ENCODE measurements at regions not wholly inside any gene's neighbourhood (a gene's known extent, or its start where the extent isn't known, plus 50 kb on each side); places are given as distances from the start of the nearest gene placed in this dataset.

DNA sequence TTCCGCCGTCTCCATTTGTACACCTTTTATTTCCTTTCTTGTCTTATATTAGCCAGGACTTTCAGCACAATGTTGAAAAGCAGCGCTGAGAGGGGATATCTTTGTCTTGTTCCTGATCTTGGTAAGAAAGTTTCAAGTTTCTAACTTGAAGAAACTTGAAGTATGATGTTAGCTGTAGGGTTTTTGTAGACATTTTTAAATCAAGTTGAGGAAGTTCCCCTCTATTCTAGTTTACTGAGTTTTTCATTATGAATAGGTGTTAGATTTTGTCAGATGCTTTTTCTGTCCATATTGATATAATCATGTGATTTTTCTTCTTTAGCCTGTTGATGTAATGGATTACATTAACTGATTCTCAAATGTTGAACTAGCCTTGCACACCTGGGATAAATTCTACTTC, 425.7 kb downstream of the PIK3R1 start:
- intact Hi-C loops (cut with DNase I), result no loop called here
- DNase-seq, result no peak

DNA sequence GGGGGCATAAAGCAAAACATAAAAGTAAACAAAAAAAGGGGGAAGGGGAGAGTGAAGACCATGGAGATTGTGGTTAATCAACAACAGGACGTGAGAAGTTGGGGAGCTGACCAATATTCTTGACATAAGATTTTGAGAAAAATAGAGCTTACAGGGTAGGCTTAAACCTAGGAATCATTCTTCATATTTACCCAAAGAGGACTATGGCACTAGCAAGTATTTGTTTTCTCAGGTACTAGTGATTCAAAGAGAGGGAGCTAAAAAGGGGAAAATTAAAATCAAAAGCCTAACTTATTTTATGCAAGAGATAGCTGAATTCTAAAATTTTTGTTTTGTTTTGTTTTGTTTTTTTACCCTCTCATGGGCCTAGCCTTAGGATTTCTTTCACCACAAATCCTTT, 427.5 kb downstream of the PIK3R1 start:
- intact Hi-C loops (cut with DNase I), result no loop called here
- no peak for DNase-seq

DNA sequence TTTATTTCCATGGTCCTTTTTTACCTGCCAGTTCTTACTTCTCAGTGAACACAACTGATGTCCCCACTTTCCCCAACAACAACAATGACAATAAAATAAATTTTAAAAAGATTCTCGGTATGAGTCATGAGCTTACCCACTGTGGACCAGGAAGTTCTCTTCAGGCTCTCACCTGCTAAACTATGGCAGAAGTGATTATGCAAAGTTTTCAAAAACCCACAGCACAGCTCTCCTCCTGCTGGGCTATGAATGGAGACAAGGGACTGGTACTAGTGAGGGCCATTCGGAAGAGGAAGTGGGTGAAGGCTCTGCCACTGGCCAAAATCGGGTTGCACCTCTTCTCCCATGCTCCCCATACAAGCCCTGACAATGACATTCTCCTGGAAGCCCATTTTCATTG, 429.4 kb downstream of the PIK3R1 start:
- DNase-seq, result no peak
- intact Hi-C loops (cut with DNase I), result no loop called here

DNA sequence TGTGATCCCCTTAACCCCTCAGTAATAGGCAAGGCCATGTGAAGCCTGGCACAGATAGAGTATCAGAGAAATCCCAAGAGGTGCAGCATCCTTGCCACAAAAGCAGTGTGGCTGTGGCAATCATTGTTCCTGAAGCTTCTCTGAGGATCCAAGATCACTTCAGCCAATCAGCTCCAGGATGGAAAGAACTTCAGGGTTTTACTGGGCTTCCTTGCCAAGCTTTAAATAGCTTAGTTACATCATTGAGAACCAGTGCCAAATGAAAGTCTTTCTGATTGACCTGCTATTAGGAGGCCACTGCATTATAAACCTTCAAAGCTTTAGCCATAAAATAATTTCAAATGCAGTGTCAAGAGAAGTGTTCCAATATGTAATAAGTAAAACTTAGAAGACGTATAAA, 430.6 kb downstream of the PIK3R1 start:
- DNase-seq, result no peak
- intact Hi-C loops (cut with DNase I), result no loop called here

DNA sequence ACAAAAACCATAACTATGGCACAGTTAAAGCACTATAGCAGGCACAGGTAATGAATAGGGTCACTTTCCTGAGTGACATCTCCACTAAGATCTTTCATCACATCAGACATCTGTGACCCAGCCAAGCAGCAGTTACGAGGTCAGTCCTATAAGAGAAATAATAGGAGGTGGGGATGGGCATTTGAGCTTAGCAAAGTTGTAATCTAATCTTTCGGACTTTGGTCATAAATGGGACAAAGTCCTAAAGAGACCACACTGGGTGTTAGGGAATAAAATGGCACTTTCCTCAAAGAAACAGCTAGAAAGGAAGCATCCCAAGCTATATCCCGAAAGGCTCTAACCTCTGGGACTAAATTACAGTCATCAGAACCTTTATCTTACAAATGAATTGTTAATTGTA, 432.2 kb downstream of the PIK3R1 start:
- intact Hi-C loops (cut with DNase I), result no loop called here
- no peak for DNase-seq

DNA sequence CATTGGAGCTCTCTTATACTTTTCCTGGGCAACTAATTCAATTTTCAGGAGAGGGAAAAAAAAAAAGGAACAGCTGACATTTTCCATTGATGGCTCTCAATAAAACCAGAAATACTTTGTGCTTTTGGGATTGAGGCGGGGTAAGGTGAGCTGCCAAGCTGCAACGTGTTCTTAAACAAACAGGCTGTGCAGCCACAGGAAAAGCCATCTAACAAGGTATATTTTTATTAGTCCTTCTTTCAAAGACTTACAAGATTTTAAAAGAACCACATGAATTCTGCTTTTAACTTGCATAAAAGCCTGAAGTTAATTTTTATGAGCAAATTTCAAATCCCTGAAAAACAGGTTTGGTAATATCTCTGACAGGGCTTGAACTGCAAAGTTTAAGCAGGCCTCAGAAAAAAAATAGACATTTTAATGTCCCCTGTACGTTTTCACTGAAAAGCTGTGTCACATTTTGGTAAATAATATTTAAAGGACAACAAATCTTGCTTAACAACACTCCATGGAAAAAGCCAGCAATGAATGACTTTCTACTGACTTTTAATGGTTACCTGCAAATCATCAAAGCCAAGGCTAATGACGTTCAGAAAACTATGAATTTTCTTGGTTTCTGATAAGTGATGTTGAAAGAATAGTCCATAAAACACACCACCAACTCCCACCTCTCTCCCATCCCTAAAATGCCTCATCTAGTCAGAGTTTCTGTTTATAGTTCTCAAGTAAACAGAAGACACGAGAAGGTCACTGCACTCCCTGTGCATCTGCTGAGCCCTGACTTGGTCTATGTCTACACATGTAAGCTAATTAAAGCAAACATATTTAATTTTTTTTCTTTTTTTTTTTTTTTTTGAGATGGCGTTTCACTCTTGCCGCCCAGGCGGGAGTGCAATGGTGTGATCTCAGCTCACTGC, 433.6 kb downstream of the PIK3R1 start:
- peak in 1 of 10 donors; percentile 37 for DNase-seq
- intact Hi-C loops (cut with DNase I), result no loop called here

DNA sequence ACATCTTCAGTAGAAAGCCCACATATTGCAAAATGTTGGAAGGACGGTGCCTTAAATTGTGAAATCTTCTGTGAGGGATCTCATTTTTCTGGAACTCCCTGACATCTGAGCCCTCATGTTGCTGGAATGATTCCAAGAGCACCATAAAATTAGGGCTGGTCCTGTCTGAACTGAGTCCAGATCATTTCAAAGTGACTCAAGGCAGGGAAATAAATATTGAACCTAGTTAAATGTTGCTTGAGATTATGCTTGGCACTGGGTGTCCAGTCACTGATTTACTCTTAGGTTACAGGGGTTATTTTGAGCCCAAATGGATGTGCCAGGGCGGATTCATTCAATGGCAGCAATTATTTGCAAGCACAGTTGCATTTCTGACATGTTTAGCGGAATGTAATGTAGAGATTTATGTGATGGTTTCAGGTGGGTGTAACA, 437.0 kb downstream of the PIK3R1 start:
- no peak for DNase-seq
- intact Hi-C loops (cut with DNase I), result no loop called here

DNA sequence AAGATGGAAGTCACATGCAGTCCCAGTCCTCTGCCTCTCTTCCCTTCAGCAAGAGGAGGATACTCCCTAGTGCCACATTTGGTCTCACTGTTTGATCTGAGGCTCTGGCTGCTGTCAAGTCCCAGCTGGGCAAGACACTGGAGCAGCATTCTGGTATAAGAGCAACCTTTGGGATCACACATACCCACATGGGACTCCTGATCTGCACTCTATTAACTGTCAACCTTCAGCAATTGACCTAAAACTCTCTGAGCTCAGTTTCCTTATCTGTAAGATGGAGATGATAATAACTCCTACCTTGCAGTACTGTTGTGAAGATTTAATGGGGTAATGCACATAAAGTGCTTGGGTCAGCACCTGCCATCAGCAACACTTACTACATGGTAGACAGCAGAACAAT, 437.9 kb downstream of the PIK3R1 start:
- intact Hi-C loops (cut with DNase I), result no loop called here
- no peak for DNase-seq

DNA sequence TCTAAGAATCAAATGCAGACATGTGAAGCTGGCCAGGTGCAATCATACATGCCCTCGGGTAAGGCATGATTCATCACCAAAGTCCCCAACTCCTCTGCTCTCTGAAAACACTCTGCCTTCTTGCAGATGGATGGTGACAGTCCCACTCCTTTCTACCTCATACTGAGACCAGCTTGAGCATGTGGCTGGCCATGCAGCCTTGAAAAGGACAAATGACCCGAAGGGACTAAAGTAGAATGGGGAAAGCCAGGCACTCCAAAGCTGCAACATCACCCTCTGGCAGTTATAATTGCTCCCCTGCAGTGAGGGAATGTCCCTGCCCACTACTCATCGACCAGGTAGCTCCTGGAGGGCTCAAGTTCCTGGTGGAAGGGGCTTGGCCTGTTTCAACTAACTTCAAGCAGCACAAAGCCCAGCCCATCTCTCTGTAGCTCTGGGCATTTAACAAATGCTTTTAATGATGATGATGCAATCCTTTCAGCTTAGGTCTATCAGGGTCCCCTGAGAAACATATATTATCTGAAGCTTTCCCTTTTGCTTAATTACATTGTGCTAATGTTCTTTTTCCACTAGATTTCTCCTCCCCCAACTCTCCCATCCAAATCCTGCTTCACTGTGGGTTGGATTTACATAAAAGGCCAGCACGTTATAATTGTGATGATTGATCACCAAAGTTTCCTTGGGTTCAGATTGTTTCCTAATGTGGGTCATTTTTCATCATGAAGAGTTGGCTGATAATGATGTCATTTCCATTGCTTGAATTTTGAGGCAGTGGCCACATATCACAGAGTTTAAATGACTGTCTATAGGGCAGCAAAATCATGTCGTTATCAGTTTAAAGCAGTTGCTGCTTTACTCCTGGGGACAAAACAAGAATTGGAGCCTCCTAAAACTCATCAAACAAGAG, 436.5 kb upstream of the SLC30A5 start:
- intact Hi-C loops (cut with DNase I), result no loop called here

DNA sequence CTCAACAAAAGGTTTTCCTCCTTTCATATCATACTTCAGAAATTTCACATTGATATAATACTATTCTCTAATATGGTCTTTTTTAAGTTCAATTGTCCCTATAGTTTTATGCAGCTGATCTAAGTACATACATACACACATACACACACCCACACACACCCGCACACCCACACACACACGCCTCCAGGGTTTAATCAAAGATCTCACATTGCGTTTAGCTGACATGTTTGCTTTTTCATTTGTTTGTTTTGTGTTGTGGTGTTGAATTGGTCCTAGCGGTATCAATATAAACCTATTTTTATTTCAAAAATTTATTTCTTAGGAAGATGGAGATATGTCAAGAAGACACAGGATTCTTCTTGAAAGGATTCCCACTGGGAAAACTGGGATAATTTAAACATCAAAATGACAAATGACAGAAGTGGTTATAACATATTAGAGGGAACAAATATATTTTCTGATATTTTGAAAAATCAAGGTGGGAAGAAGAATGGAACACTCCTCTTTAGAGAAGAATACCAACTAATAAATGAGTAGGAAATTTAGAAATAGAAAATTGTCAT, 434.9 kb upstream of the SLC30A5 start:
- no peak for DNase-seq
- intact Hi-C loops (cut with DNase I), result no loop called here

More for the DNA sequence above, 436.5 kb upstream of the SLC30A5 start:
- no peak for DNase-seq

DNA sequence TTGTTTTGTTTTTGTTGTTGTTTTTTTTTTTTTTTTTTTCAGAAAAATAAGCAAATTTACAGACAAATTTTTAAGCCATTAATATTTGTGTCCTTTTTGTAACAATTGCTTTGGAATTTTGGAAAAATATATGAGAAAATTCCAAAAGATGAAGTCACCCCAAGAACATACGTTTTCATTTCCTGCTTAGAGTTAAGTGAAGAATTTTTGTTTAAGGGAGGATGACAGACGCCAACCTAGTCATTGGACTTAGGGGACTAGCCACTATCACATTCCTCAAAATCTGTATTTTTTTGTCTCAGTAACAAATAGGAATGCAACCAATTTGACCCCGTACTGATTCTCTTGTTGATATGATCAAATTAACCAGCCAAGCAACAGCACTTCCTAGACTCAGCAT, 433.9 kb upstream of the SLC30A5 start:
- intact Hi-C loops (cut with DNase I), result no loop called here
- no peak for DNase-seq

DNA sequence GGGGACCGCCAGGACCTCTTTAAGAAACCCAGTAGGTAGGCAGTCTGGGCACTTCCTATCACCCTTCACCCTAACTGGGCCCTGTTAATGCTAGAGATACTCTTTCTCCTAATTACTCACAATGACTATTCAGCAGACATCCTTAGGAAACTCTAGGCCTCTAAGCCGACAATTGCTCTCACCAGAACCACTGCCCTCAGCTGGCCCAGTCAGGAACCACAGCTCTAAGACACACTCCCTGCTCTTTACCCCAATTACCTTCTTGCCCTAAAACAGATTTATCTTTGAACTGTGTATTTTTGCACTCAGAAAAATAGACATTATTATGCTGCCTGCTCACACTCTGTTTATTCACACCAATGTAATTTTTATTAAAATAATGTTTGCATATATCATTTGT, 432.6 kb upstream of the SLC30A5 start:
- peak in 1 of 10 donors; percentile 49 for DNase-seq
- intact Hi-C loops (cut with DNase I), result no loop called here

DNA sequence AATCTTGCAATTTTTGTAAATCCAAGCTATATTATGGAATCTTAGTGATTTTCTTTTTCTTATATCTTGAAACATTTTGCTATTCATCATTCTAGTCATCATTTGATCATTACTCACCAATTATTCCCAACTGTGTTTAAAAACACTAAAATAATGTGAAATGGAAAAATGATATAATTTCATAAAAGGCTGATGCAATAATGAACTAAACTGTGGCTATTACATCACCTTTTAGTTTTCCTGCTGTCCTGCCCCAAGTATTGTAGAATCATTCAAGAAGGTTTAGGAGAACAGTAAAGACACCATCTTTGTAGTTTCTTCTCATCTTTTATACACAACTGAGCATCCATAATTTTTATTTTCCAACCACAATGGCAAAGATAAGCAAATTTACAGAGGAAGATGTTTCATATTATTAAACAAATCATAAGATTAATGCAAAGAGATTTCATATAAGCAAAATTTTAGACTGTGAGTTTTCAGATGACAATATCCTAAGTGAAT, 431.0 kb upstream of the SLC30A5 start:
- intact Hi-C loops (cut with DNase I), result no loop called here
- no peak for DNase-seq

DNA sequence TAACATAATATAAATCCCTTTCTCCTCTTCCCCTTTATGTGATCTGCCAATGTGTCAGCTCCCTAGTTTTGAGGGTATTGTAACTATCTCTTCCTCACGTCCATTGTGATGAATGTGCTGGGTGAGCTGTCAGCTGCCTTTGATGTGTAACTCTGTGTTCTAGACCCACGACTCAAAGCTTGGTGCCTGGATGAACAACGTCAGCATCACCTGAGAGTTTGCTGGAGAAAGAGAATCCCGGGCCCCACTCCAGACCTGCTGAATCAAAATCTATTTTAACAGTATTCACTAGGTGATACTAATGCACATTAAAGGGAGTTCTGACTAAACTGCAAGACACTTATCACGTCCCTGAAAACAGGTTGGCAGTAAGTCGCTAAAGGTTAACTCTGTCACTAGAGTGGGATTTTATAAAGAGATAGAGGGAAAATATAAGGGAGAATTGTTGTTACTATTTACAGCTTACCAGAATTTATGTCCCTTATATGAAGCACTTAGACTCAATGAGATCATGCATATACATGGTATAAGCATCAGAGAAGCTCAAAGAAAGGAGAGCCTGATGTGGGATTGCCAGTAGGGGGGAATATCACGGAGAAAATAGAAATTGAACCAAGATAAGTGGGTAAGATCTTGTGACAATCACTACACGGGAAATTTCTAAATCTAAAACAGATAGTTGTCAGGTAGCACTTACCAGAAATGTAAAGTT, 423.8 kb upstream of the SLC30A5 start:
- DNase-seq, result no peak
- intact Hi-C loops (cut with DNase I), result no loop called here

DNA sequence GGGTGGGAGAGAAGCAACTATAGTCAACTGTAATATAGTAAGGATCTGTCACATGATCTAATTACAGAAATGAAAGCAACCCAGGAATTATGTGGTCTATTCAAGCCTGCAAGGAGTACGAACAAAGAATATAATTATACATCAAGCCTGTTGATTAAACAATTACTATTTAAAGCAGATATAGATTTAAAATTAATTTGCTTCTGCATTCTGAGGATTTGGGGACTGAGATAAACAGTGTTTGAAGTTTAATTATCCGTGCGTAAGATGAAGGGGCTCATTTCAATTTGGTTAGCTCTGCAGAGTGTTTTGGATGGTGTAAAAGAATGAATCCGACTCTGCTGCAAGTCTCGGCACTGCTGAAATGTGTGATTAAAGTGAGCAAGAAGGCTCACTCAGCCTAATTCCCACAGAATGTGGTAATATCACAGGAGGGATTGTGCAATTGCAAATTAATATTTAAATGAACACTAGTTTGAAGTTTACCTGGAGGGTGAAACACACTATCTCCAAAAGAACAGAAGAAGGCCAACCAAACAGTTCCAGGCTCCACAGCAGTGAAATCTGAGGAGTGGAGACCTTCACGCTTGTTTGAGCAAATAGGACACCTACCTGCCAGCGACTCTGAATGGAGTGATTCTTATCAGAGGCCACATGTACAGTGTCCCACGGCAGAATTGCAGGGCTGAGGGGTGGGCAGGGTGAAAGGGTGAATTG, 420.6 kb upstream of the SLC30A5 start:
- no peak for DNase-seq
- intact Hi-C loops (cut with DNase I), result no loop called here

DNA sequence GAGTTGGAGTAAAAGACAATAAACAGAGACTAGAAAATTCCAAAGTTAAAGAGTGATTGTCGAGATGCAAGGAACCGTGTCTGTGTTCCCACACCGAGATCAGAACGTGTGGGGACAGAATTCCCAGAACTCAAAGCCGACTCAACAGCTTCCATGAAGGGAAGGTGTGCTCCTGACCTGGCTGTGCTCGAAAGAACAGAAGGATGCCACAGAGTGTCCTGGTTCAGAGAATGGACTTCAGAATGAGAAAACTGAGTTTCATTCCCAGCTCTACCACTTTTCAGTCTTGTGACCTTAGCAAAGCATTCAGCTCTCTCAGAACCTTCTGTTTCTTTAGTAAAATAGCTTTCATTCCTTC, 420.0 kb upstream of the SLC30A5 start:
- intact Hi-C loops (cut with DNase I), result no loop called here
- peak in 1 of 10 donors; percentile 28 for DNase-seq

DNA sequence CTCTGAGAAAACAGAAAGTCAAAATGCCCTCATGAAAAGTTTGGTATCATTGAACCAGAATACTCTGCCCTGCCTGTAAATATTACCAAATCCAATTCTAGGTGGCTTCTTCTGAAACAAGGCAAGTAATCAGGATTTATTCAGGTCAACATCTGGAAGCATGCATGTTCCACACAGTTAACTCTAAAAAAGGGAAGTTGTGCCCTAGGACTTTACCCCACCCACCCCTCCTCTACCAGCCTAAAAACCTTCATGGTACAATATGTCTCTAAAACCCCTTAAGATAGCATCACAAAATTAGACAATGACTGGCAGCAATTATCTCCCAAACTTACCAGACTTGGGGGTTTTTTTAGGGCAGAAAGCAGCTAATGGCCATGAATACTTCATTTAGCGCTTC, 414.8 kb upstream of the SLC30A5 start:
- DNase-seq, result no peak
- intact Hi-C loops (cut with DNase I), result no loop called here

DNA sequence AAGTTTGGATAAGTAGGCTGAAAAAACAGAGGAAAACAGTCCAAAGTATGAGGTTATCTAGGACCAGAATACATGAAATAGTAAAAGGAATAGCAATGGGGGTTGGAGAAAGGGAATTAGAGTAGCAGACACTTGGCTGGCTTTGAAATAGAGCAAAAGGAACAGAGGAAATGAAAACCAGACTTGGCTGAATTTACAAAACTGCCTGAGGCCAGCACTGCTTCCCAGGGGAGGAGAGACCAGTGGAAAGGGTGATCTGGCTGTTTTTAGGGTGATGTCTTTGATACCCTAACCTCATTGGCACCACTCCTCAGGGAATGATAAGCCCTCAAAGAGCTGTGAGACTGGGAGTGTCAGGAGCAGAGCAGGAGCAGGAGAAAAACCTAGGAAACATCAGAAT, 413.4 kb upstream of the SLC30A5 start:
- intact Hi-C loops (cut with DNase I), result no loop called here
- no peak for DNase-seq

DNA sequence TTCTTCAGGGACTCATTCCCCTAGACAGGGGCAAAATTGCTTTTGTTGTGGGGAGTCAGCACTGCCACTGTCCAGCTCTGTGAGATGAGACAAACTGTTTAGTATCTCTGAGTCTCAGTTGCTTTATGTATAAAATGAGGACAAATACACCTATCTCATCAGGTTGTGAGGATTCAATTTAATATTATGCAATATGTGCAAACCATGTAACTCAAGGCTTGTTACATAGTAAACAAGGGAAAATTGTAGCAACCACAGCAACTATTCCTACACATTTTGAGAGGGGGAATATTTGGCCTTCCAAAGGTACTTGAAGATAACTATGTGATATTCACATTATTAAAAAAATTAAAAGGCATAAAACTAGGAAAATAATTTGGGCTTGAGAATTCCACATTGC, 411.9 kb upstream of the SLC30A5 start:
- intact Hi-C loops (cut with DNase I), result no loop called here
- DNase-seq, result no peak
